RWPE1 (cell line): ENCODE measurements at regions not wholly inside any gene's neighbourhood (a gene's known extent, or its start where the extent isn't known, plus 50 kb on each side); places are given as distances from the start of the nearest gene placed in this dataset.
"Not testable (repeated sequence)": the region's sequence is repeated elsewhere in the genome, so short reads cannot be mapped to it uniquely, and the experiment has no call there.

Experiments used
- CTCF ChIA-PET: fragments of 350-600 bp; sonication (Branson Sonifier 250); formaldehyde crosslinking; extraction: SDS; loops from one replicate; lab custom pipeline; 2021; lab: Yijun Ruan, JAX
- POLR2A ChIA-PET: fragments of 400-600 bp; formaldehyde crosslinking; extraction: SDS; loops from one replicate; lab custom pipeline; 2020; ENCODE audit warnings: antibody characterized with exemption; ENCODE audit not compliant: low non-redundant PET; lab: Yijun Ruan, JAX
- DNase-seq: peaks from one replicate; pipeline ENCODE4 v3.0.0; 2012; ENCODE audit warnings: low spot score
- H3K27ac ChIP-seq: fragments of 450-650 bp; 2 replicates; pipeline ENCODE4 v1.5.1; 2017
- CTCF ChIP-seq: fragments of 450-650 bp; conservative IDR thresholded peaks from 2 replicates; pipeline ENCODE4 v1.5.1; 2017; ENCODE audit warnings: low read depth, mild to moderate bottlenecking

- no peak for DNase-seq
- no peak for TF ChIP-seq CTCF
- CTCF ChIA-PET: interaction anchor here (0.6 kb wide), 1 partner anchor 59 kb away, joined by 3 read pairs; no protein-coding TSS in a partner anchor
- POLR2A ChIA-PET: no interaction called here
- no peak overlapping the region for H3K27ac ChIP-seq
Observed at GRCh38 chr13:50230662-50230978, 215.4 kb downstream of the KCNRG start.

- POLR2A ChIA-PET, DNase-seq, H3K27ac ChIP-seq: not testable (repeated sequence)
- CTCF ChIA-PET: interaction anchor here (0.6 kb wide), 1 partner anchor 144 kb away, joined by 3 read pairs; no protein-coding TSS in a partner anchor
Observed at GRCh38 chr13:50233574-50233973, 218.3 kb downstream of the KCNRG start.

GRCh38 chr13:50235604-50236342 is 220.5 kb downstream of the KCNRG start:
- TF ChIP-seq CTCF: no peak
- ChIA-PET CTCF (interaction anchor here (0.6 kb wide), 1 partner anchor 128 kb away, joined by 3 read pairs; no protein-coding TSS in a partner anchor), POLR2A (no interaction called here)
- no peak overlapping the region for H3K27ac ChIP-seq
- no peak for DNase-seq

GRCh38 chr13:50236898-50237318 is 221.7 kb downstream of the KCNRG start:
- ChIA-PET CTCF (no interaction called here), POLR2A (no interaction called here)
- no peak overlapping the region for H3K27ac ChIP-seq
- DNase-seq: no peak
- TF ChIP-seq CTCF: no peak

GRCh38 chr13:50238922-50239321 is 223.7 kb downstream of the KCNRG start:
- no peak for TF ChIP-seq CTCF
- no peak for DNase-seq
- CTCF ChIA-PET: interaction anchor here (0.6 kb wide), 1 partner anchor 127 kb away, joined by 4 read pairs; no protein-coding TSS in a partner anchor
- POLR2A ChIA-PET: no interaction called here
- H3K27ac ChIP-seq: no peak overlapping the region

- TF ChIP-seq CTCF: no peak
- no peak for DNase-seq
- CTCF ChIA-PET: interaction anchor here (0.5 kb wide), 1 partner anchor 157 kb away, joined by 4 read pairs; no protein-coding TSS in a partner anchor
- POLR2A ChIA-PET: no interaction called here
- no peak overlapping the region for H3K27ac ChIP-seq
Observed at GRCh38 chr13:50241479-50241878, 226.2 kb downstream of the KCNRG start.

GRCh38 chr13:50243931-50244330 is 228.7 kb downstream of the KCNRG start:
- POLR2A ChIA-PET: no interaction called here
- no peak for DNase-seq
- CTCF ChIA-PET: no interaction called here
- H3K27ac ChIP-seq: no peak overlapping the region
- no peak for TF ChIP-seq CTCF
